HL-60 (cell line): ENCODE measurements at regions not wholly inside any gene's neighbourhood (a gene's known extent, or its start where the extent isn't known, plus 50 kb on each side); places are given as distances from the start of the nearest gene placed in this dataset.

Experiments used
- DNase-seq, 2 experiments: peaks; one replicate each; pipeline ENCODE4 v3.0.0-alpha.2; 2010 to 2020; ENCODE audit warnings: low read depth in 1 of 2, low spot score in 1 of 2
- H3K27ac ChIP-seq: fragments of 250-450 bp; sonication (Bioruptor Pico); replicated peaks from 2 replicates; pipeline ENCODE4 v1.5.1; 2020; ENCODE audit warnings: mild to moderate bottlenecking, moderate library complexity
- H3K27me3 ChIP-seq: fragments of 250-450 bp; sonication (Bioruptor Pico); 2 replicates; pipeline ENCODE4 v1.5.1; 2021; ENCODE audit warnings: mild to moderate bottlenecking, moderate library complexity; ENCODE audit not compliant: insufficient read depth, poor library complexity, severe bottlenecking
- H3K4me3 ChIP-seq: replicated peaks from 2 replicates; pipeline ENCODE4 v1.5.1; 2011; ENCODE audit warnings: mild to moderate bottlenecking, control low read depth, low read length; ENCODE audit not compliant: insufficient read depth
- GABPA ChIP-seq: IDR thresholded peaks from 2 replicates; pipeline ENCODE4 v1.6.1; 2012; ENCODE audit warnings: low read depth
- POLR2AphosphoS5 ChIP-seq: IDR thresholded peaks from 2 replicates; pipeline ENCODE4 v1.6.1; 2012; ENCODE audit warnings: low read depth
- SPI1 ChIP-seq: IDR thresholded peaks from 2 replicates; pipeline ENCODE4 v1.6.1; 2012; ENCODE audit warnings: low read depth, mild to moderate bottlenecking, borderline replicate concordance
- TF ChIP-seq, protein P1 (sequence below): IDR thresholded peaks from one replicate; pipeline ENCODE4 v1.5.1; 2011; ENCODE audit warnings: low read length, control low read depth, inconsistent platforms; ENCODE audit not compliant: insufficient read depth
- TF ChIP-seq, protein P2 (sequence below): IDR thresholded peaks from 2 replicates; pipeline ENCODE4 v1.6.1; 2012; ENCODE audit warnings: low read depth; ENCODE audit not compliant: insufficient replicate concordance

GRCh38 chr5:143896966-143897365, 85.0 kb downstream of the HMHB1 start:
- DNase-seq = no peak
- H3K27me3 ChIP-seq = no peaks in the 10 kb centered on the region
- TF ChIP-seq GABPA (no peak), POLR2AphosphoS5 (no peak), SPI1 (no peak)
- TF ChIP-seq, protein P1, sequence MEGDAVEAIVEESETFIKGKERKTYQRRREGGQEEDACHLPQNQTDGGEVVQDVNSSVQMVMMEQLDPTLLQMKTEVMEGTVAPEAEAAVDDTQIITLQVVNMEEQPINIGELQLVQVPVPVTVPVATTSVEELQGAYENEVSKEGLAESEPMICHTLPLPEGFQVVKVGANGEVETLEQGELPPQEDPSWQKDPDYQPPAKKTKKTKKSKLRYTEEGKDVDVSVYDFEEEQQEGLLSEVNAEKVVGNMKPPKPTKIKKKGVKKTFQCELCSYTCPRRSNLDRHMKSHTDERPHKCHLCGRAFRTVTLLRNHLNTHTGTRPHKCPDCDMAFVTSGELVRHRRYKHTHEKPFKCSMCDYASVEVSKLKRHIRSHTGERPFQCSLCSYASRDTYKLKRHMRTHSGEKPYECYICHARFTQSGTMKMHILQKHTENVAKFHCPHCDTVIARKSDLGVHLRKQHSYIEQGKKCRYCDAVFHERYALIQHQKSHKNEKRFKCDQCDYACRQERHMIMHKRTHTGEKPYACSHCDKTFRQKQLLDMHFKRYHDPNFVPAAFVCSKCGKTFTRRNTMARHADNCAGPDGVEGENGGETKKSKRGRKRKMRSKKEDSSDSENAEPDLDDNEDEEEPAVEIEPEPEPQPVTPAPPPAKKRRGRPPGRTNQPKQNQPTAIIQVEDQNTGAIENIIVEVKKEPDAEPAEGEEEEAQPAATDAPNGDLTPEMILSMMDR = no peak
- TF ChIP-seq, protein P2, sequence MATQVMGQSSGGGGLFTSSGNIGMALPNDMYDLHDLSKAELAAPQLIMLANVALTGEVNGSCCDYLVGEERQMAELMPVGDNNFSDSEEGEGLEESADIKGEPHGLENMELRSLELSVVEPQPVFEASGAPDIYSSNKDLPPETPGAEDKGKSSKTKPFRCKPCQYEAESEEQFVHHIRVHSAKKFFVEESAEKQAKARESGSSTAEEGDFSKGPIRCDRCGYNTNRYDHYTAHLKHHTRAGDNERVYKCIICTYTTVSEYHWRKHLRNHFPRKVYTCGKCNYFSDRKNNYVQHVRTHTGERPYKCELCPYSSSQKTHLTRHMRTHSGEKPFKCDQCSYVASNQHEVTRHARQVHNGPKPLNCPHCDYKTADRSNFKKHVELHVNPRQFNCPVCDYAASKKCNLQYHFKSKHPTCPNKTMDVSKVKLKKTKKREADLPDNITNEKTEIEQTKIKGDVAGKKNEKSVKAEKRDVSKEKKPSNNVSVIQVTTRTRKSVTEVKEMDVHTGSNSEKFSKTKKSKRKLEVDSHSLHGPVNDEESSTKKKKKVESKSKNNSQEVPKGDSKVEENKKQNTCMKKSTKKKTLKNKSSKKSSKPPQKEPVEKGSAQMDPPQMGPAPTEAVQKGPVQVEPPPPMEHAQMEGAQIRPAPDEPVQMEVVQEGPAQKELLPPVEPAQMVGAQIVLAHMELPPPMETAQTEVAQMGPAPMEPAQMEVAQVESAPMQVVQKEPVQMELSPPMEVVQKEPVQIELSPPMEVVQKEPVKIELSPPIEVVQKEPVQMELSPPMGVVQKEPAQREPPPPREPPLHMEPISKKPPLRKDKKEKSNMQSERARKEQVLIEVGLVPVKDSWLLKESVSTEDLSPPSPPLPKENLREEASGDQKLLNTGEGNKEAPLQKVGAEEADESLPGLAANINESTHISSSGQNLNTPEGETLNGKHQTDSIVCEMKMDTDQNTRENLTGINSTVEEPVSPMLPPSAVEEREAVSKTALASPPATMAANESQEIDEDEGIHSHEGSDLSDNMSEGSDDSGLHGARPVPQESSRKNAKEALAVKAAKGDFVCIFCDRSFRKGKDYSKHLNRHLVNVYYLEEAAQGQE = no peak
- no peak overlapping the region for H3K4me3 ChIP-seq
- H3K27ac ChIP-seq = no peak overlapping the region

GRCh38 chr5:143898381-143898780, 86.4 kb downstream of the HMHB1 start:
- DNase-seq = no peak
- H3K4me3 ChIP-seq = no peak overlapping the region
- TF ChIP-seq SPI1 (no peak), POLR2AphosphoS5 (no peak), GABPA (no peak)
- TF ChIP-seq, protein P2 = no peak
- TF ChIP-seq, protein P1 = no peak
- no peak overlapping the region for H3K27ac ChIP-seq
- H3K27me3 ChIP-seq = no peaks in the 10 kb centered on the region

DNA sequence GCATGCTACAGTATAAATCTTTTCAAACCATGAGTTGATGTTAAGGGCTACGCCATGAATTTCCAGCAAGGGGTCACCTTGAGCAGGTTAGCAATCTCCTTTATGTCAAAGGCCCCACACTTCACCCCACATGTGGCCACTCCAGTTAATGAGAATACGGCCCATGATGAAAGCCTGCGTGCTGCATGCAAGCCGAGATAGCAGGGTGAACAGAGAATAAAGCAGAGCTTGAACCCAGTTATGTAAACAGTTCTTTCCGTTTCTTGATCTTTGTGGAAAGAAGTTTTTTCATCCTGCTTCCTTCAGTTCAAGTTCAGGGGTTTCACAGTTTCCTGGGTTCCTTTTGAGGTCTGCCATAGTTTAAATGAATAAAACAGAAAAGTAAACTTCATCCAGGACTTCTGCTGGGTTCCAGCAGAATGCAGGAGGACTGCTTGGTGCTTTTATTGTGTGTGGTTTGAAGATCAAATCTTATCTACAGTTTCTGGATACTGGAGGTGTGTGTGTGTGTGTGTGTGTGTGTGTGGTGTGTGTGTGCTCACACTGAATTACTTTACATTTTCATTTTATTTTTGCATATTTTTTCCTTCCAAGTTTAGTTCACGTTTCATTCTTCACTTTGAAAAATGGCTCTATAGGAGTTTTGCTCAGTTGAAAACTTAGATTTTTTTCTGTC, 87.1 kb downstream of the HMHB1 start:
- DNase-seq = no peak
- H3K27me3 ChIP-seq = no peaks in the 10 kb centered on the region
- TF ChIP-seq, protein P2 = no peak
- TF ChIP-seq GABPA (no peak), SPI1 (no peak), POLR2AphosphoS5 (no peak)
- H3K4me3 ChIP-seq = no peak overlapping the region
- no peak overlapping the region for H3K27ac ChIP-seq
